HG03139 (cell line): ENCODE measurements at regions not wholly inside any gene's neighbourhood (a gene's known extent, or its start where the extent isn't known, plus 50 kb on each side); places are given as distances from the start of the nearest gene placed in this dataset.
A peak's percentile ranks its signal among the peaks of the same experiment; 100 is the strongest.
"Not testable (repeated sequence)": the region's sequence is repeated elsewhere in the genome, so short reads cannot be mapped to it uniquely, and the experiment has no call there.

Experiments
- ATAC-seq: cut with Tn5 transposase; IDR thresholded peaks from one replicate; pipeline ENCODE4 v1.9.1; 2021; ENCODE audit not compliant: unreplicated experiment

- ATAC-seq: not testable (repeated sequence)
These were observed 1336.5 kb downstream of the SPATA31A7 start for GRCh38 chr9:62526306-62526705.

GRCh38 chr9:62532162-62532776, 1342.4 kb downstream of the SPATA31A7 start:
- ATAC-seq: not testable (repeated sequence)

- ATAC-seq: not testable (repeated sequence)
These were observed 1342.9 kb downstream of the SPATA31A7 start for GRCh38 chr9:62532777-62533173.

GRCh38 chr9:62550539-62550938, 1360.7 kb downstream of the SPATA31A7 start:
- ATAC-seq: peak; percentile 68

GRCh38 chr9:62560603-62561002, 1370.8 kb downstream of the SPATA31A7 start:
- not testable (repeated sequence) for ATAC-seq

- not testable (repeated sequence) for ATAC-seq
These were observed 1375.3 kb downstream of the SPATA31A7 start for GRCh38 chr9:62565132-62565531.

- not testable (repeated sequence) for ATAC-seq
These were observed 1376.6 kb downstream of the SPATA31A7 start for GRCh38 chr9:62566430-62566829.

GRCh38 chr9:62597128-62597527, 1407.3 kb downstream of the SPATA31A7 start:
- ATAC-seq: not testable (repeated sequence)
